ENCODE measurements at regions not wholly inside any gene's neighbourhood (a gene's known extent, or its start where the extent isn't known, plus 50 kb on each side); places are given as distances from the start of the nearest gene placed in this dataset.

DNA sequence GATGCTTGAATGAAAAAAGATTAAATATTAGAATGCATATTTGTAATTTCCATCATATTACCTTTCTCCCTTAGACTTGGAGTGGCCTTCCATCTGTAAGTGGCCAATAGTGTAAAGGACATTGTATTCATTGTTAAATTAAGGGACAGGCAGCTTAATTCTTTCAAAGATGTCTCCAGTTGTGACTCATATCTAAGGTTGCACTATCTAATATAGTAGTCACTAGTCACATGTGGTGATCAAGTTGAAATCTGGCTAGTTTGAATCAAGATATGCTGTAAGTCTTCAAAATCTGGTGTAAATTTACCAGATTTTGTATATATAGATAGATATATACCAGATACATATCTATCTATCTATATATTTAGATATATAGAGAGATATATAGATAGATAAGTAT lies 52.4 kb upstream of the AGPS start:
- TF ChIP-seq, protein P1, sequence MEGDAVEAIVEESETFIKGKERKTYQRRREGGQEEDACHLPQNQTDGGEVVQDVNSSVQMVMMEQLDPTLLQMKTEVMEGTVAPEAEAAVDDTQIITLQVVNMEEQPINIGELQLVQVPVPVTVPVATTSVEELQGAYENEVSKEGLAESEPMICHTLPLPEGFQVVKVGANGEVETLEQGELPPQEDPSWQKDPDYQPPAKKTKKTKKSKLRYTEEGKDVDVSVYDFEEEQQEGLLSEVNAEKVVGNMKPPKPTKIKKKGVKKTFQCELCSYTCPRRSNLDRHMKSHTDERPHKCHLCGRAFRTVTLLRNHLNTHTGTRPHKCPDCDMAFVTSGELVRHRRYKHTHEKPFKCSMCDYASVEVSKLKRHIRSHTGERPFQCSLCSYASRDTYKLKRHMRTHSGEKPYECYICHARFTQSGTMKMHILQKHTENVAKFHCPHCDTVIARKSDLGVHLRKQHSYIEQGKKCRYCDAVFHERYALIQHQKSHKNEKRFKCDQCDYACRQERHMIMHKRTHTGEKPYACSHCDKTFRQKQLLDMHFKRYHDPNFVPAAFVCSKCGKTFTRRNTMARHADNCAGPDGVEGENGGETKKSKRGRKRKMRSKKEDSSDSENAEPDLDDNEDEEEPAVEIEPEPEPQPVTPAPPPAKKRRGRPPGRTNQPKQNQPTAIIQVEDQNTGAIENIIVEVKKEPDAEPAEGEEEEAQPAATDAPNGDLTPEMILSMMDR (IDR thresholded peaks at IDR 0.05) = no peak
- TF ChIP-seq EZH2 (IDR thresholded peaks at IDR 0.05) = no peak
- TF ChIP-seq EZH2phosphoT487 (IDR thresholded peaks at IDR 0.05) = no peak
